ENCODE measurements at regions not wholly inside any gene's neighbourhood (a gene's known extent, or its start where the extent isn't known, plus 50 kb on each side); places are given as distances from the start of the nearest gene placed in this dataset.

GRCh38 chr2:70397186-70397585 lies 95.3 kb upstream of the FAM136A start:
- in situ Hi-C loops (cut with HindIII; ENCODE audit: low pct_unique_long_range_greater_than_20kb, low sequenced_read_pairs): no loop called here
- DNase-seq (ENCODE audit: low read depth): no peak

GRCh38 chr2:70396612-70397011 lies 94.7 kb upstream of the FAM136A start:
- no peak for DNase-seq (ENCODE audit: low read depth)
- in situ Hi-C loops (cut with HindIII; ENCODE audit: low pct_unique_long_range_greater_than_20kb, low sequenced_read_pairs): no loop called here

DNA sequence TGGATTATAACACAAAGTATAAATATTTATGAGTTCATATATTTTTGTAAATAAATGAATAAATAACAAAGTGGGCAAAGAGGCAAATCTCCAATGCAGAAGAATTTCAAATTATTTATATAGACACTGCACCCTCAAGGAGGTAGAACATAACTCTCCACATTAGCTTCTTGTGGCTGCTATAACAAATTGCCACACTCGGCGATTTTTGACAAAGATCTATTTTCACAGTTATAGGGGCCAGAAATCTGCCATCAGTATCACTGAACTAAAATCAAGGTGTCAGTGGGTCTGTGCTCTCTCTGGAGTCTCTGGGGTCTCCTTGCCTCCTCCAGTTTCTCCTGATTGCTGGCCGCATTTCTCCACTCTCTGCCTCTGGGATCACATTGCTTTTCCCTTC lies 92.0 kb upstream of the FAM136A start:
- in situ Hi-C loops (cut with HindIII; ENCODE audit: low pct_unique_long_range_greater_than_20kb, low sequenced_read_pairs): no loop called here
- no peak for DNase-seq (ENCODE audit: low read depth)

DNA sequence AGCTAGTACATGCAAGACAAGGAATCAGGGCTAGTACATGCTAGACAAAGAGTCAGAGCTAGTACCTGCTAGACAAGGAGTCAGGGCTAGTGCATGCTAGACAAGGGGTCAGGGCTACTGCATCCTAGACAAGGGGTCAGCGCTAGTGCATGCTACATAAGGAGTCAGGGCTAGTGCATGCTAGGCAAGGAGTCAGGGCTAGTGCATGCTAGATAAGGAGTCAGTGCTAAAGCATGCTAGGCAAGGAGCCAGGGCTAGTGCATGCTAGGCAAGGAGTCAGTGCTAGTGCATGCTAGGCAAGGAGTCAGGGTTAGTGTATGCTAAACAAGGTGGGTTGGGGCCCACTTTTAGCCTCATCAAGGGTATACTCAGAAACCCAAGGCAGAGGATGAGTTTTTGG lies 90.1 kb upstream of the FAM136A start:
- in situ Hi-C loops (cut with HindIII; ENCODE audit: low pct_unique_long_range_greater_than_20kb, low sequenced_read_pairs): no loop called here
- no peak for DNase-seq (ENCODE audit: low read depth)

DNA sequence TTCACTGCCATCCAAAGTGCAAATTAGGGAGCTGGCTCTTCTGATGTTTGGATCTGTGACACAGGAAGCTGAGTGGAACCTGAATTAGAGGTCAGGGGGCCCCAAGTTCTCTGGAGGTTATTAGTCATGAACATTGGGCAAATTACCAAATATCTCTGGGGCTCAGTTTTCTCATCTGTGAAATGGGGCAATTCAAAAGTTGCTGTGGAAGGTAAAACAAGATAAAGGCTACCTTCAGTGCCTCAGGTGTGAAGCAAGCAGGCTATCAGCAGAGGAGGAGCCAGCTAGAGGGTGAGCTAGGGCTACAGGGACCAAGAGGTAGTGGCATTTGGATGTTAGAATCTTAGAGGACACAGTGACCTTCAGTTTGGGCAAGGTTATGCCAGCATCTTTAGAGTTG lies 89.4 kb upstream of the FAM136A start:
- no peak for DNase-seq (ENCODE audit: low read depth)
- in situ Hi-C loops (cut with HindIII; ENCODE audit: low pct_unique_long_range_greater_than_20kb, low sequenced_read_pairs): no loop called here

DNA sequence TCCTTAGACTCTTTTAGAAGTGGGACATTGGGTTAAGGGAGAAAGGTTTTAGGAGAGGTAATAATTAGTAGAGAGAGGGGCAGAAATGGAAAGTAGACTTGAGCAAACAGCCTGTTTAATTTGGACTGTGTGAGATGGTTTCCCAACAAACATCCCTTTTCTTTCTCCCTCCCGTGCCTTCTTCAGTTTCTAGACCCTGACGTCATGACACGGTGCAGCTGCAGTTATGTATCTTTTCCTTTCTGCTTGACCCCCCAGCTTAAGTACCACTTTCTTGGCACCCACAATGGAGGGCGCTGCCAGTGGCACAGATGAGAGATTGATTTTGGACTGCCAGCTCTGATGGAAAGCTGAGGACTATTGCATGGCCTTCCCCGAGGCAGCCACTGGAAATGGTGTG lies 86.9 kb upstream of the FAM136A start:
- no peak for DNase-seq (ENCODE audit: low read depth)
- in situ Hi-C loops (cut with HindIII; ENCODE audit: low pct_unique_long_range_greater_than_20kb, low sequenced_read_pairs): no loop called here

DNA sequence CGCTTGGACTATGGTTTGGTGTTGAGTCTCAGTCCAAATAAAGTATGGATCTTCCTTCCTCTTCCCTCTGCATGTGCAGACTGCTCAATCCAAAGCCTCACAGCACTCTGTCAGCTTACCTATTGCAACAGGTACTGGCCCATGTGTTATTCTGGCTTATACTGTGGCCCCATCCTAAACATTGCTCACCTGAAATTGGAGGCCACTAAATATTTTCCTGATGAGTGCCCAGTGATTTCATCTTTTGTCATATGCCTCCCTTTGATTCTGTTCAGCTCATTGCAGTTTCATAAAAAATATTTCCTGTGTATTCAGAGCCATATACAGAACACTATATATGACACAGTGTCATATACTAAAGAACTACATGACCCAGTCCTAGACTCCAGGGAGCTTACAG lies 86.3 kb upstream of the FAM136A start:
- DNase-seq (ENCODE audit: low read depth): no peak
- in situ Hi-C loops (cut with HindIII; ENCODE audit: low pct_unique_long_range_greater_than_20kb, low sequenced_read_pairs): no loop called here

DNA sequence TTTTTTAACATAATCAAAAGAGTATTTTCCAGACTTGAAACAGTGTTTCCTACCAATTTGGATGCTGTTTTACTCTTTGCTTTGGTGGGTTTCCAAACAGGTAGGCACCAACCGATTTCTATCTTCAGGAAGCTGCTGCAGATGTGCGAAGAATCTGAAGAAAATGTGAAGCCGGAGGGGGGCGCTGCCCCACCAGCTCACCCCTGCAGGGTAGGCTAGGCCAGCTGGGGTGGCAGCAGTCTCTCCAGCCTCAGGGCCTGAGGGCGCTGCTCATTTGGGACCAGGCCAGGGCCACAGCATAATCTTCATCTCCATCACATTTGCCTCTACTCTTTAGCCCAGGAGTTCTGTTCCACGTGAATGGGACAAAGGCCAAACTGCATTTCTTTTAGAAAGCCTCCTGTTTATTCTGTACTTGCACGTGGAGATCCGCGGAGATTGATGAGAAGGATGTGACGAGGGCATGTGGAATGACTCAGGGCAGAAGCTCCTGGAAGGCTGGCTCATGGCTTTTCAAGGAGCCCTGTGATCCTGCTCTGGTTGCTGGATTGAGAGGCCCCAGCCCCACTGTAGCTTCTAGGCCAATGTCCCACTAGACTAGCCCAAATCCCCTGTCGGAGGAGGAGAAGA lies 84.2 kb upstream of the FAM136A start:
- no peak for DNase-seq (ENCODE audit: low read depth)
- in situ Hi-C loops (cut with HindIII; ENCODE audit: low pct_unique_long_range_greater_than_20kb, low sequenced_read_pairs): no loop called here

GRCh38 chr2:70385204-70385603 lies 83.3 kb upstream of the FAM136A start:
- DNase-seq (ENCODE audit: low read depth): no peak
- in situ Hi-C loops (cut with HindIII; ENCODE audit: low pct_unique_long_range_greater_than_20kb, low sequenced_read_pairs): no loop called here

DNA sequence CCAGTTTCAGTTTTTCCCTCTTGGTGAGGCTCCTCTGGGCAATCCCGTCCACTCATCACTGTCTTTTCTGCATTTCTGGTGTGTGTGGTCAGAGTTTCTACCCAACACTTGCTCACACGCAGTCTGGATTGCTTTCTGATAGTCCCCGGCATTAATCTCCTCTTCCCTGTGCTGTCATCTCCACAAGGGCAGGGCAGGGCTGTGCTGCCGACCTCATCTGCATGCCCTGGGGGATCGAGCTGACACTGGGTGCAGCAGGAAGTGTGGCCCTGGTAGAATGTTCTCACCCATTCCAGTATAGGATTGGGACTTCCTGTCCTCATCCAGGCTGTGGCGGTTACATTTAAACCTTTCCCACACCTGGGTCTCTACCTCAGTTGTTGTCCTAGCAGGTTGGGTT lies 80.0 kb upstream of the FAM136A start:
- no peak for DNase-seq (ENCODE audit: low read depth)
- in situ Hi-C loops (cut with HindIII; ENCODE audit: low pct_unique_long_range_greater_than_20kb, low sequenced_read_pairs): no loop called here

DNA sequence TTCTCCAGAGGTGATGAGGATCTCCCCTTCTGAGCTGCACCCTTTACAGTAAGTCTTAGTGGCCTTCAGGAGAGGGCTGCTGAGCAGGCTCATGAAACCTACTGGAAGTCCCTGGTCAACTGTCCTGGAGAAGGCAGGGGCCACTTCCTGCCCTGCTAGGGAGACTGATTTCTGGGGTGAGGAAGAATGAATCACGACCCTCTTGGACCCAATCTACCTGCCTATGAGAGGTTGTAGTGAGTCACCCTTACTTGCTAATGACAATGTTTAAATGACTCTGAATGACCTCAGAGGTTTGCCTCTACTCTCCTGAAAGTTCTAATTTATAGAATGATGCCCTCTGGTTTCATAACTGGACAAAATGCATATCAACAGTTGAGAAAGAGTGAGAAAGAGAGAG lies 79.4 kb upstream of the FAM136A start:
- in situ Hi-C loops (cut with HindIII; ENCODE audit: low pct_unique_long_range_greater_than_20kb, low sequenced_read_pairs): no loop called here
- no peak for DNase-seq (ENCODE audit: low read depth)

DNA sequence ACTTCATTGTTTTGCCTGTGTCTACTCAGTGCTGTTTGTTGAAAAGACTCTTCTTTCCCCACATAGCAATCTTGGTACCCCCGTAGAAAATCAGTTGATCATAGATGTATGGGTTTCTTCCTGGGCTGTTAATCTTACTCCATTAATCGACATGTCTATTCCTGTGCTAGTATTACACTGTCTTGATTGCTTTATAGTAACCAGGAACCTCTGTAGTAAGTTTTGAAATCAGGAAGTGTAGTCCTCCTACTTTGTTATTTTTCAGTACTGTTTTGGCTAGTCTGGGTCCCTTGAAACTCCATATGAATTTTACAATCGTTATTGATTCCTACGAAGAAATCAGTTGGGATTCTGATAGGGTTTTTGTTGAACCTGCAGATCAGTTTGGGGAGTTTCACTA lies 78.8 kb upstream of the FAM136A start:
- in situ Hi-C loops (cut with HindIII; ENCODE audit: low pct_unique_long_range_greater_than_20kb, low sequenced_read_pairs): no loop called here
- DNase-seq (ENCODE audit: low read depth): no peak

GRCh38 chr2:70374616-70375015 lies 72.7 kb upstream of the FAM136A start:
- in situ Hi-C loops (cut with HindIII; ENCODE audit: low pct_unique_long_range_greater_than_20kb, low sequenced_read_pairs): no loop called here

GRCh38 chr2:70371753-70372152 lies 69.9 kb upstream of the FAM136A start:
- no peak for DNase-seq (ENCODE audit: low read depth)
- in situ Hi-C loops (cut with HindIII; ENCODE audit: low pct_unique_long_range_greater_than_20kb, low sequenced_read_pairs): no loop called here

More at GRCh38 chr2:70374616-70375015, 72.7 kb upstream of the FAM136A start:
- DNase-seq (ENCODE audit: low read depth): no peak

DNA sequence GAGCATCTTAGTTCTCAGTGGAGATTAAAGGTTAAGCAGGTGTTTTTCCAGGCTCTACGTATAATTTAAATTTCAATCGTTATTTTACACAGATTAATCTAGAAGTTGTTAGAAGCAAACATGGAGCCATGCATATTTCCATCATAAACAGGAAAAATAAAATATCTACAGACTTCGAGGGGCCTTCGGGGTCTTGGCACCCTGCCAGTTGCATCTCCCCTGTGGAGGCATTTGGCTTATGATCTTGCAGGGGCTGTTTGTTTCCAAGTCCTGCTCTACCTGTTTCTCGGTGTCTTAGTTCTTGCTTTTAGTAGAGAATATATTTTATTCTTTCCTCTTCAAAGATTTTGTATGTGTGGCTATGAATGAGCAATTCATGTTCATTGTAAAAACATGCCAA lies 67.2 kb upstream of the FAM136A start:
- no peak for DNase-seq (ENCODE audit: low read depth)
- in situ Hi-C loops (cut with HindIII; ENCODE audit: low pct_unique_long_range_greater_than_20kb, low sequenced_read_pairs): no loop called here

GRCh38 chr2:70368545-70368944 lies 66.7 kb upstream of the FAM136A start:
- no peak for DNase-seq (ENCODE audit: low read depth)
- in situ Hi-C loops (cut with HindIII; ENCODE audit: low pct_unique_long_range_greater_than_20kb, low sequenced_read_pairs): no loop called here

- in situ Hi-C loops (cut with HindIII; ENCODE audit: low pct_unique_long_range_greater_than_20kb, low sequenced_read_pairs): no loop called here
- no peak for DNase-seq (ENCODE audit: low read depth)
Measured at GRCh38 chr2:70367722-70368323, 66.0 kb upstream of the FAM136A start.

- in situ Hi-C loops (cut with HindIII; ENCODE audit: low pct_unique_long_range_greater_than_20kb, low sequenced_read_pairs): no loop called here
- DNase-seq (ENCODE audit: low read depth): no peak
Measured at GRCh38 chr2:70362661-70363060, 60.8 kb upstream of the FAM136A start.

- peak; percentile 28 for DNase-seq (ENCODE audit: low read depth)
- in situ Hi-C loops (cut with HindIII; ENCODE audit: low pct_unique_long_range_greater_than_20kb, low sequenced_read_pairs): no loop called here
Measured at GRCh38 chr2:70360661-70361270, 58.9 kb upstream of the FAM136A start.

DNA sequence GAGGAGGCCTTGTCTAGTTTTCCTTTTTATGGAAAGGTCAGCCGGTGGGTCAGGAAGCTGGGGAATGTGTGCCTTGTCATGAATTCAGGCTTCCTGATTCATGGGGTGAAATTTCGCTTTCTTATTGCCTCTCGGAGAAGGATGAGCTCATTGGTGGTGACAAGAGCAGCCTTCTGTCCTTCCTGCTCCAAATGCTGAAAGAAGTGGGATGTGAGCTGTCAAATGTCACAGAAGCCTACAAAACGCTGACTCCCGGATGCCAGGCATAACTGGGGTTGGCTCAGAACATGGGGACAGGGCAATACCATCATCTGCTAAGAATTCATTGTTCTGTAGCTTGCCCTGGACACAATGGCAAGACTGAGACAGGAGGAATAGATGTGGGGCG lies 55.8 kb upstream of the FAM136A start:
- DNase-seq (ENCODE audit: low read depth): no peak
- in situ Hi-C loops (cut with HindIII; ENCODE audit: low pct_unique_long_range_greater_than_20kb, low sequenced_read_pairs): no loop called here

Measured in Caki2 (cell line).